ENCODE measurements at regions not wholly inside any gene's neighbourhood (a gene's known extent, or its start where the extent isn't known, plus 50 kb on each side); places are given as distances from the start of the nearest gene placed in this dataset.
A peak's percentile ranks its signal among the peaks of the same experiment; 100 is the strongest.

GRCh38 chr7:82530361-82530760 lies 86.8 kb upstream of the CACNA2D1 start:
- Histone ChIP-seq H3K27ac (ENCODE audit: insufficient read depth, low read length, poor library complexity, severe bottlenecking) (no peak overlapping the region), H3K4me1 (ENCODE audit: control insufficient read depth, insufficient read depth, low read length, poor library complexity, severe bottlenecking) (no peaks in the 10 kb centered on the region), H3K4me3 (ENCODE audit: low read depth, low read length) (no peak overlapping the region), H3K9me3 (ENCODE audit: control insufficient read depth in 2 of 2, low read length in 2 of 2) (peaks cover 2 to 5% of the 10 kb centered on the region in 2 experiments), H3K27me3 (ENCODE audit: control insufficient read depth, insufficient read depth, low read length) (no peaks in the 10 kb centered on the region), H3K36me3 (ENCODE audit: control insufficient read depth, insufficient read depth, low read length) (no peaks in the 10 kb centered on the region)
- DNase-seq (no peak), ATAC-seq (ENCODE audit: low read depth in 2 of 2) (no peak)
- H3K4me1 Mint-ChIP-seq, result no peaks in the 10 kb centered on the region
- H3K36me3 Mint-ChIP-seq, result no peaks in the 10 kb centered on the region
- no peak overlapping the region for H3K4me3 Mint-ChIP-seq
- no peak overlapping the region for H3K27ac Mint-ChIP-seq
- H3K27me3 Mint-ChIP-seq, result no peaks in the 10 kb centered on the region
- peaks cover 0 to 8% (median 2%) of the 10 kb centered on the region in 7 donors for H3K9me3 Mint-ChIP-seq

GRCh38 chr7:82528577-82529310 lies 85.2 kb upstream of the CACNA2D1 start:
- Histone ChIP-seq H3K36me3 (ENCODE audit: control insufficient read depth, insufficient read depth, low read length) (no peaks in the 10 kb centered on the region), H3K9me3 (ENCODE audit: control insufficient read depth in 2 of 2, low read length in 2 of 2) (peaks cover 2 to 5% of the 10 kb centered on the region in 2 experiments), H3K27me3 (ENCODE audit: control insufficient read depth, insufficient read depth, low read length) (no peaks in the 10 kb centered on the region), H3K27ac (ENCODE audit: insufficient read depth, low read length, poor library complexity, severe bottlenecking) (no peak overlapping the region), H3K4me1 (ENCODE audit: control insufficient read depth, insufficient read depth, low read length, poor library complexity, severe bottlenecking) (no peaks in the 10 kb centered on the region), H3K4me3 (ENCODE audit: low read depth, low read length) (no peak overlapping the region)
- no peak overlapping the region for H3K27ac Mint-ChIP-seq
- H3K36me3 Mint-ChIP-seq, result no peaks in the 10 kb centered on the region
- H3K4me3 Mint-ChIP-seq, result no peak overlapping the region
- DNase-seq (no peak), ATAC-seq (ENCODE audit: low read depth in 2 of 2) (no peak)
- peaks cover 0 to 12% (median 4%) of the 10 kb centered on the region in 7 donors for H3K9me3 Mint-ChIP-seq
- H3K27me3 Mint-ChIP-seq, result no peaks in the 10 kb centered on the region
- no peaks in the 10 kb centered on the region for H3K4me1 Mint-ChIP-seq

GRCh38 chr7:82527851-82528250 lies 84.3 kb upstream of the CACNA2D1 start:
- no peak for ATAC-seq (ENCODE audit: low read depth in 2 of 2)
- Mint-ChIP-seq H3K4me1 (no peaks in the 10 kb centered on the region), H3K36me3 (no peaks in the 10 kb centered on the region), H3K9me3 (peaks cover 1 to 12% (median 4%) of the 10 kb centered on the region in 7 donors), H3K4me3 (no peak overlapping the region), H3K27me3 (no peaks in the 10 kb centered on the region), H3K27ac (no peak overlapping the region)
- H3K9me3 ChIP-seq (ENCODE audit: control insufficient read depth in 2 of 2, low read length in 2 of 2), result peaks cover 2 to 5% of the 10 kb centered on the region in 2 experiments
- no peaks in the 10 kb centered on the region for H3K4me1 ChIP-seq (ENCODE audit: control insufficient read depth, insufficient read depth, low read length, poor library complexity, severe bottlenecking)
- H3K36me3 ChIP-seq (ENCODE audit: control insufficient read depth, insufficient read depth, low read length), result no peaks in the 10 kb centered on the region
- no peak for DNase-seq
- no peaks in the 10 kb centered on the region for H3K27me3 ChIP-seq (ENCODE audit: control insufficient read depth, insufficient read depth, low read length)
- H3K4me3 ChIP-seq (ENCODE audit: low read depth, low read length), result no peak overlapping the region
- no peak overlapping the region for H3K27ac ChIP-seq (ENCODE audit: insufficient read depth, low read length, poor library complexity, severe bottlenecking)

GRCh38 chr7:82521906-82522445 lies 78.4 kb upstream of the CACNA2D1 start:
- Histone ChIP-seq H3K27ac (ENCODE audit: insufficient read depth, low read length, poor library complexity, severe bottlenecking) (no peak overlapping the region), H3K4me3 (ENCODE audit: low read depth, low read length) (no peak overlapping the region), H3K4me1 (ENCODE audit: control insufficient read depth, insufficient read depth, low read length, poor library complexity, severe bottlenecking) (no peaks in the 10 kb centered on the region), H3K36me3 (ENCODE audit: control insufficient read depth, insufficient read depth, low read length) (no peaks in the 10 kb centered on the region), H3K27me3 (ENCODE audit: control insufficient read depth, insufficient read depth, low read length) (no peaks in the 10 kb centered on the region), H3K9me3 (ENCODE audit: control insufficient read depth in 2 of 2, low read length in 2 of 2) (no peaks in the 10 kb centered on the region)
- no peaks in the 10 kb centered on the region for H3K36me3 Mint-ChIP-seq
- no peaks in the 10 kb centered on the region for H3K4me1 Mint-ChIP-seq
- peaks cover 0 to 10% (median 7%) of the 10 kb centered on the region in 7 donors for H3K9me3 Mint-ChIP-seq
- ATAC-seq (ENCODE audit: low read depth in 2 of 2) (no peak), DNase-seq (no peak)
- no peak overlapping the region for H3K27ac Mint-ChIP-seq
- H3K27me3 Mint-ChIP-seq, result no peaks in the 10 kb centered on the region
- H3K4me3 Mint-ChIP-seq, result no peak overlapping the region

- no peak for DNase-seq
- H3K4me3 Mint-ChIP-seq, result no peak overlapping the region
- Histone ChIP-seq H3K27me3 (ENCODE audit: control insufficient read depth, insufficient read depth, low read length) (no peaks in the 10 kb centered on the region), H3K4me1 (ENCODE audit: control insufficient read depth, insufficient read depth, low read length, poor library complexity, severe bottlenecking) (no peaks in the 10 kb centered on the region), H3K4me3 (ENCODE audit: low read depth, low read length) (no peak overlapping the region), H3K9me3 (ENCODE audit: control insufficient read depth in 2 of 2, low read length in 2 of 2) (no peaks in the 10 kb centered on the region), H3K36me3 (ENCODE audit: control insufficient read depth, insufficient read depth, low read length) (no peaks in the 10 kb centered on the region), H3K27ac (ENCODE audit: insufficient read depth, low read length, poor library complexity, severe bottlenecking) (no peak overlapping the region)
- H3K36me3 Mint-ChIP-seq, result no peaks in the 10 kb centered on the region
- H3K27me3 Mint-ChIP-seq, result no peaks in the 10 kb centered on the region
- no peaks in the 10 kb centered on the region for H3K4me1 Mint-ChIP-seq
- no peak for ATAC-seq (ENCODE audit: low read depth in 2 of 2)
- no peak overlapping the region for H3K27ac Mint-ChIP-seq
- peaks cover 0 to 17% (median 6%) of the 10 kb centered on the region in 7 donors for H3K9me3 Mint-ChIP-seq
Measured at GRCh38 chr7:82517050-82517449, 73.5 kb upstream of the CACNA2D1 start.

- H3K27ac ChIP-seq (ENCODE audit: insufficient read depth, low read length, poor library complexity, severe bottlenecking), result no peak overlapping the region
- H3K4me1 ChIP-seq (ENCODE audit: control insufficient read depth, insufficient read depth, low read length, poor library complexity, severe bottlenecking), result no peaks in the 10 kb centered on the region
Measured at GRCh38 chr7:82511542-82511941, 68.0 kb upstream of the CACNA2D1 start.

GRCh38 chr7:82507976-82508677 lies 64.5 kb upstream of the CACNA2D1 start:
- Mint-ChIP-seq H3K36me3 (no peaks in the 10 kb centered on the region), H3K4me1 (no peaks in the 10 kb centered on the region), H3K4me3 (no peak overlapping the region), H3K27me3 (no peaks in the 10 kb centered on the region), H3K27ac (no peak overlapping the region), H3K9me3 (peaks cover 0 to 12% (median 6%) of the 10 kb centered on the region in 7 donors)
- H3K36me3 ChIP-seq (ENCODE audit: control insufficient read depth, insufficient read depth, low read length), result no peaks in the 10 kb centered on the region
- H3K27me3 ChIP-seq (ENCODE audit: control insufficient read depth, insufficient read depth, low read length), result no peaks in the 10 kb centered on the region
- no peak overlapping the region for H3K4me3 ChIP-seq (ENCODE audit: low read depth, low read length)
- ATAC-seq (ENCODE audit: low read depth in 2 of 2), result no peak
- no peak for DNase-seq
- no peaks in the 10 kb centered on the region for H3K4me1 ChIP-seq (ENCODE audit: control insufficient read depth, insufficient read depth, low read length, poor library complexity, severe bottlenecking)
- peaks cover 1 to 10% of the 10 kb centered on the region in 2 experiments for H3K9me3 ChIP-seq (ENCODE audit: control insufficient read depth in 2 of 2, low read length in 2 of 2)
- no peak overlapping the region for H3K27ac ChIP-seq (ENCODE audit: insufficient read depth, low read length, poor library complexity, severe bottlenecking)

More at GRCh38 chr7:82511542-82511941, 68.0 kb upstream of the CACNA2D1 start:
- H3K4me3 Mint-ChIP-seq, result no peak overlapping the region
- Histone ChIP-seq H3K36me3 (ENCODE audit: control insufficient read depth, insufficient read depth, low read length) (no peaks in the 10 kb centered on the region), H3K27me3 (ENCODE audit: control insufficient read depth, insufficient read depth, low read length) (no peaks in the 10 kb centered on the region), H3K9me3 (ENCODE audit: control insufficient read depth in 2 of 2, low read length in 2 of 2) (peaks cover 1 to 10% of the 10 kb centered on the region in 2 experiments), H3K4me3 (ENCODE audit: low read depth, low read length) (no peak overlapping the region)
- peak overlapping the region in 1 of 3 donors; percentile 11 for H3K27ac Mint-ChIP-seq
- no peaks in the 10 kb centered on the region for H3K4me1 Mint-ChIP-seq
- ATAC-seq (ENCODE audit: low read depth in 2 of 2) (no peak), DNase-seq (no peak)
- peaks cover 0 to 16% (median 5%) of the 10 kb centered on the region in 7 donors for H3K9me3 Mint-ChIP-seq
- H3K36me3 Mint-ChIP-seq, result no peaks in the 10 kb centered on the region
- H3K27me3 Mint-ChIP-seq, result no peaks in the 10 kb centered on the region

Measured in CD4-positive, CD25-positive, alpha-beta regulatory T cell (primary cell).